AML-193 (cell line): ENCODE measurements at regions not wholly inside any gene's neighbourhood (a gene's known extent, or its start where the extent isn't known, plus 50 kb on each side); places are given as distances from the start of the nearest gene placed in this dataset.
"Not testable (repeated sequence)": the region's sequence is repeated elsewhere in the genome, so short reads cannot be mapped to it uniquely, and the experiment has no call there.

Experiments
- DNase-seq, 2 experiments: peaks; one replicate each; lab custom pipeline; 2025; lab: John Stamatoyannopoulos, UW

DNA sequence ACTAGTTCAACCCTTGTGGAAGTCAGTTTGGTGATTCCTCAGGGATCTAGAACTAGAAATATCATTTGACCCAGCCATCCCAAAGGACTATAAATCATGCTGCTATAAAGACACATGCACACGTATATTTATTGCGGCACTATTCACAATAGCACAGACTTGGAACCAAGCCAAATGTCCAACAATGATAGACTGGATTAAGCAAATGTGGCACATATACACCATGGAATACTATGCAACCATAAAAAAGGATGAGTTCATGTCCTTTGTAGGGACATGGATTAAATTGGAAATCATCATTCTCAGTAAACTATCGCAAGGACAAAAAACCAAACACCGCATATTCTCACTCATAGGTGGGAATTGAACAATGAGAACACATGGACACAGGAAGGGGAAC lies 157.8 kb downstream of the MSN start:
- DNase-seq = not testable (repeated sequence)

DNA sequence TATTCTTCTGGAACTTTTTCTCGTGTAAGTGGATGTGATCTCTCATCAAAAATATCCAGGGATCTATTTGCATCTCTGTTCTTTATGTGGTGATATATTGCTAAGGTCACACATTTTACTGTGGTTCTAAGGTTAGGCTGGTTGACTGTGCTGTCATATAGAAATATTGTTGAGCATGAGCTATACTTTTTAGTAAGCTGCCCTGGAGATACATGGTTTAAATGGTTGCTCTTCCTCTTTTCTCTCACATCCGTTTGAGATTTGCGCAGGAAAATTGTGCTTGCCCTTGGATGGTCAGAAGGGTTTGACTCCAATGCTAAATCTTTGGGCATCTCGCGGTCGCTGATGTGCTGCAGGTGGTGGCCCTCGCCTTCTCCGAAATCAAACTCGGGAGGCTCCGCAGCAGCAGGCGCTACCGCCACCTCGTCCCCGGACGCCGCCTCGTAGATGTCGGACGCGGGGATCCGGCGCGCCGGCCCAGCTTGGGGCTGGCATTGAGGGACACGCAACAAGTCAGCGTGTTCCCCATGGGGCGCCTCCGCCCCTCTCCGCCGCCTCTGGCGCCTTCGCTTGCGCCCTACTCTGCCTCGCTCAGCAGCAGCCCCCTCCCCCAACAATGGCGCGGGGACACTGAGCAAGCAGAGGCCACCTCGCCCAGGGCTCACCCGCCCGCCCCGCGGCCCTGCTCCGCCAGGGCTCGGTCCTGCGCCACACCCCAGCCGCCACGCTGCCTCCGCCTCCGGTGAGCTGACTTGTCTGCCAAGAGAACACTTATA lies 154.5 kb downstream of the MSN start:
- DNase-seq = peak; percentile 10 to 21

DNA sequence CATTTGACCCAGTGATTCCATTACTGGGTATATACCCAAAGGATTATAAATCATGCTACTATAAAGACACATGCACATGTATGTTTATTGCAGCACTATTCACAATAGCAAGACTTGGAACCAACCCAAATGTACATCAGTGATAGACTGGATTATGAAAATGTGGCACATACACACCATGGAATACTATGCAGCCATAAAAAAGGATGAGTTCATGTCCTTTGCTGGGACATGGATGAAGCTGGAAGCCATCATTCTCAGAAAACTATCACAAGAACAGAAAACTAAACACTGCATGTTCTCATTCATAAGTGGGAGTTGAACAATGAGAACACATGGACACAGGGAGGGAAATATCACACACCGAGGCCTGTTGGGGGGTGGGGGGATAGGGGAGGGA lies 152.5 kb downstream of the MSN start:
- DNase-seq = not testable (repeated sequence)

DNA sequence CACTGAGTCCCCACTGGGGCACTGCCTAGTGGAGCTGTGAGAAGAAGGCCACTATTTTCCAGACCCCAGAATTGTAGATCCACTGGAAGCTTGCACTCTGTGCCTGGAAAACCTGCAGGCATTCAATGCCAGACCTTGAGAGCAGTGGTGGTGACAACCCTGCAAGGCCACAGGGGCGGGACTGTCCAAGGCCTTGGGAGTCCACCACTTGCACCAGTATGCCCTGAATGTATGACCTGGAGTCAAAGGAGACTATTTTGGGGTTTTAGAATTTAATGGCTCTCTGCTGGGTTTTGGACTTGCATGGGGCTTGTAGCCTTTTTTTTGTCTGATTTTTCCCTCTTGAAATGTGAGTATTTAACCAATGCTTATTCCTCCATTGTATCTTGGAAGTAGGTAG lies 145.8 kb downstream of the MSN start:
- no peak for DNase-seq

DNA sequence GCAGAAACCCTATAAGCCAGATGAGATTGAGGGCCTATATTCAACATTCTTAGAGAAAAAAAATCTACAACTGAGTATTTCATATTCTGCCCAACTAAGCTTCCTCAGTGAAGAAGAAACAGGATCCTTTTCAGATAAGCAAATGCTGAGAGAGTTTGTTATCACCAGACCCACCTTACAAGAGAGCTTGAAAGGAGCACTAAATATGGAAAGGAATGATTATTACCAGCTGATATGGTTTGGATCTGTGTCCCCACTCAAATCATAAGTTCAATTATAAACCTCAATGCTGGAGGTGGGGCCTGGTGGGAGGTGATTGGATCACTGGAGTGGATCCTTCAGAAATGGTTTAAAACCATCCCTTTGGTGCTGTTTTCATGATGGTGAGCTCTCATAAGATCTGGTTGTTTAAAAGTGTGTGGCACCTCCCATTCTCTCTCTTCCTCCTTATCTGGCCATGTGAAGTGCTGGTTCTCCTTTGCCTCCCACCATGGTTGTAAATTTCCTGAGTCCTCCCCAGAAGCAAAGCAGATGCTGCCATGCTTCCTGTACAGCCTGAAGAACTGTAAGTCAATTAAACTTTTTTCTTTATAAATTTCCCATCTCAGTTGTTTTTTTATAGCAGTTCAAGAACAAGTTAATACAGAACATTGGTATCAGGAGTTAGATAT lies 144.2 kb downstream of the MSN start:
- DNase-seq = no peak
